ENCODE measurements at regions not wholly inside any gene's neighbourhood (a gene's known extent, or its start where the extent isn't known, plus 50 kb on each side); places are given as distances from the start of the nearest gene placed in this dataset.
"Not testable (repeated sequence)": the region's sequence is repeated elsewhere in the genome, so short reads cannot be mapped to it uniquely, and the experiment has no call there.

DNA sequence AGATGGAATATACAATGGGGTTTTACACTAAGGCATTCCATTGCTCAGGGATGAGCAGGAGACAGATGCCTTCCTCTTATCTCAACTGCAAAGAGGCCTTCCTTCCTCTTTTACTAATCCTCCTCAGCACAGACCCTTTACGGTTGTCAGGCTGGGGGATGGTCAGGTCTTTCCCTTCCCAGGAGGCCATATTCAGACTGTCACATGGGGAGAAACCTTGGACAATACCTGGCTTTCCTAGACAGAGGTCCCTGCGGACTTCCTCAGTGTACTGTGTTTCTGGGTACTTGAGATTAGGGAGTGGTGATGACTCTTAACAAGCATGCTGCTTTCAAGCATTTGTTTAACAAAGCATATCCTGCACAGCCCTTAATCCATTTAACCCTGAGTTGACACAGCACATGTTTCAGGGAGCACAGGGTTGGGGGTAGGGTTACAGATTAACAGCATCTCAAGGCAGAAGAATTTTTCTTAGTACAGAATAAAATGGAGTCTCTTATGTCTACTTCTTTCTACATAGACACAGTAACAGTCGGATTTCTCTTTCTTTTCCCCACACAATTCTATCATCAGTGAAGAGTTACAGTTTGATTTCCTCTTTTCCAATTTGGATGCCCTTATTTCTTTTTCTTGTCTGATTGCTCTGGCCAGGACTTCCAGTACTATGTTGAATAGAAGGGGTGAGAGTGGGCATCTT is 737.1 kb downstream of the TRHDE start:
- not testable (repeated sequence) for DNase-seq (ENCODE audit: low read depth)

DNA sequence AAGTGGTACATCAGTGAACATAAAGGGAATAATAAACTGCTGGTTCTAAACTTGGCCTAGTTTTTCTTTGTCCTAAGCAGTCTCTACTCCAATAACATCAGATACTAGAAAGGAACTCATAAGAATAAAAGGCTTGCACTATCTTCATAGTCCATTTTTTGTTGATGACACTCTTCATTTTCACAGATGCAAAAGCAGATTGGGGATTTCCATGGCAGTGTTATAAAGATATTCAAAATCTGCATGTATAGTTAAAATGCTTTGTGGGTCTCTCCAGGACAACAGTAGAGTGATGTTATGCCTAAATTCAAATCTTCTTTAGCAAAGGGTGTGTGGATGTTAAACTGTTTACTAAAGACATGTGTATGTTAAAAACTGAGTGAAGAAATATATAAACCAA is 745.8 kb downstream of the TRHDE start:
- DNase-seq (ENCODE audit: low read depth) = no peak

DNA sequence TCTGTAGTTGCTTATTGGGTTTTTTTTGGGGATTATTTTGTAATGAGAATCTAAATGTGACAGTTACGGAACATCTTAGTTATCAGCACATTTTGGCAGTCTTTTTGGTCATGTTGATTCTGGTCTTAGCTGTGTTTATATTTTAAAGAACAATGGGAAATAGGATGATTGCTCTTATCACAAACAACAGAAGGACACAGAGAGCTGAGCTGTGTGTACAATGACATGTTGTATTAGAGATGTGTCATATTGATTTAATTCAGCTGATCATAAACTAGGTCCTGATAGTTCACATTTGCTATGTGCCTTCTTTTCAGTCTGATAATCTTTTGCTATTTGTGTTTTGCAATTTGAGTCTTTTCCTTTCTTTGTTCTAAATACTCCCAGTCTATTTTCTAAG is 781.7 kb downstream of the TRHDE start:
- DNase-seq (ENCODE audit: low read depth) = no peak

DNA sequence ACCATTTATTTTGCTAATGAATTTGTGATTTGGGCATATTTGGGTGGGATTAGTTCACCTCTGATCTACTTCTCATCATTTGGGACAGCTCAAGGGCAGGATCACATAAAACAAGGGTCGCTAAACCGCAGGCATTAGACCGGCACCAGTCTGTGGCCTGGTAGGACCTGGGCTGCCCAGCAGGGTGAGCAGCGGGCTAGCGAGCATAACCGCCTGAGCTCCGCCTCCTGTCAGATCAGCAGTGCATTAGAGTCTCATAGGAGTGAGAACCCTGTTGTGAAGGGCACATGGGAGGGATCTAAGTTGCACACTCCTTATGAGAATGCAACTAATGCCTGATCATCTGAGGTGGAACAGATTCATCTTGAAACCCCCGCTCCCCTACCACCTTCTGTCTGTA is 785.3 kb downstream of the TRHDE start:
- DNase-seq (ENCODE audit: low read depth) = no peak

DNA sequence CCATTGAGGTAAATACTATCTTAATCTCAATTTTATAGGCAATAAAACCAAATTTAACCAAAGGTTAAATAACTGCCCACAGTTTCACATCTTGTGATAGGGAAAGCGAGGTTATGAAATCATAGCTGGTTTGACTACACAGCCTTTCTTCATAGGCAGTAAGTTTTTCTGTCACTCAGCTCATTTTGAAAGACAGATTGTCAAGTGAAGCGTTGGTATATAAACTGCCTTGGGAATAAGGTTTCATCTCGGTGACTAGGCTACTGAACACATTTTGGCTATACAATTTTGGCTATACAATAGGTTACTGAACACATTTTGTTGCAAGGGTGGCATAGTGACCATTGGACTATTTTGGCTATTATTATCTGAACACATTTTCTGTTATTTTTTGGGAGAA is 793.7 kb downstream of the TRHDE start:
- no peak for DNase-seq (ENCODE audit: low read depth)

DNA sequence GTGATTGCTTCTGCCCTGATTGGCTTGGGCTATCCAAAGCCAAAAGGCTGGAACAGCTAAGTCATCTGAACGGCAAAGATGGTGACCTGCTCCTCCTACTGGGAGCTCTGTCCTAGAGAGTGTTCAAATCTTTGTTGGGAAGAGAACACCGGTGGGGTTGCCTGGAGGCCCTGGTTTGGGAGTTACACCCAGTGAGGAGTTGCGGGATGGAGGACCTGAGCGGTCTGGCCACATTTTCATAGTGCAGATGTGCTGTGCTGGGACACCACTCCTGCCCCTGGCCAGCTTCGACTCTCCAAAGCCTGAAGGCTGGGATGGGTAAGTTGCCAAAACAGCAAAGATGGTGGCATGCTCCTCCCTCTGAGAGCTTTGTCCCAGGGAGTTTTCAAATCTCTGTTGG is 795.4 kb downstream of the TRHDE start:
- no peak for DNase-seq (ENCODE audit: low read depth)

DNA sequence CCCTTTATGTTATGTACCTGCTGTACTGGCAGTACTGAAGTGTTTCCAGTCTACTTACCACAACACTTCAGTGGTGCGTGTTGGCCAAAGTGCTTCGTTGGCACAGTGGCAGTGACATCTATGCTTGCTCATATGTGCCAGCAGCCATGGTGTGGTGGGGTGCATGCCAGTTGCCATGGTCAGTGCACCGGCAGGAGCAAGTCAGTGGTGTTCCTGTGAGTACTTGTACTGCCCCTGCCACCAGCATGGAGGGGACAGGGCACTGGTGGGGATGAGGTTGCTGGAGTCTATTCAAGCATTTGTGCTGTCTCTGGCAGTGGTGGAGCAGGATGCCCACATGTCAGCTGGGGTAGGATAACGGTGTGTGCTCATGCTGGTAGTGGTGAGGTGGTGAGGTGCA is 800.0 kb downstream of the TRHDE start:
- no peak for DNase-seq (ENCODE audit: low read depth)

DNA sequence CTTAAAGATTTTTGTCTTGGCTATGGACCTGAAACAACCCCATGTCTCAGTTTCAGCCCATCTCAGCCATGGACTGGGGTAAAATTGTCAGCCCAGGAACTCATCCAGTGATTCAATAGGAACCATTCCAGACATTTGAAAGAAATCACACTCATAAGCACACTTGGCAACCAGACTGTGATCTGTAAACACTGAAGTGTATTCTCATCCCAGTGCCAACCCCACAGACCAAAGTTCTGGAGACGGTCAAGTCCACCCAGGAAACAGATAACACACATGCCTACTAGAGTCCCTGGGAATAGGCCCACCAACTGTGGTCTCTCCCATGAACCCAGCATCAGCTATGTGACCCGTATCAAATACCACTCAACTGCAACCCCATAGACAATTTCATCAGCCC is 804.6 kb downstream of the TRHDE start:
- no peak for DNase-seq (ENCODE audit: low read depth)

DNA sequence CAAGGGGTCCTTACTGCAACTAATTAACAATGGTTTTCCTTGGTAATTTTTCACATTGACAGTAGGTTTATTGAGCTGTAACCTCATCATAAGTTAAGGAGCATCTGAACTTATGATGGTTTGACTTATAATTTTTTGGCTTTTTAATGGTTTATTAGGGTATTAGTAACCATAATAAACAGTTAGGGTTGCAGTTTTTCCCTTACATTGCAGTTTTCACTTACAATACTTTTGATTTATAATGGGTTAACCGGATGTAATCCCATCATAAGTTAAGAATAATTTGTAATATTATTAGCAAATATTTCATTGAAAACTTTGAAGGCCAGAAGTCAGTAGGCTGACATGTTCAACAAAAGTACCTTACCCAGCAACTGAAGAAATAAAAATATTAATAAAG is 811.6 kb downstream of the TRHDE start:
- no peak for DNase-seq (ENCODE audit: low read depth)

DNA sequence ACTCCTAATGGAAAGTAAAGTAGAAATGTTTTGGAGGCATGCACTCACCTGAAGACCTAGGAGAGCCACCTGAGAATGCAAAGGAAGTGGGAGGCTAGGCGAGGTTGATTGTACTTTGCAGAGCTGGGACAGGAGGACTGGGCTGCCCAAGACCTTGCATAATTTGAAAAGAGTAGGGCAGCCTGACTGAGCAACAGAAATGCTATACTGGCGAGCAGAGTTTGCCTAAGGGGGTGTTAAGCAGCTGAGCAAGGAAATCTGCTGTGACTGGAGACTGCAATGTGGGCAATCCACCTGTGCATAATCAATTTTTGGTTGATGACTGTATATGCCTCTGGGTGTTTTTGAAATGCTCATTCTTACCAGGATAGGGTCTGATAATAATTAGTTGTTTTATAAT is 834.1 kb downstream of the TRHDE start:
- DNase-seq (ENCODE audit: low read depth) = peak; percentile 49

DNA sequence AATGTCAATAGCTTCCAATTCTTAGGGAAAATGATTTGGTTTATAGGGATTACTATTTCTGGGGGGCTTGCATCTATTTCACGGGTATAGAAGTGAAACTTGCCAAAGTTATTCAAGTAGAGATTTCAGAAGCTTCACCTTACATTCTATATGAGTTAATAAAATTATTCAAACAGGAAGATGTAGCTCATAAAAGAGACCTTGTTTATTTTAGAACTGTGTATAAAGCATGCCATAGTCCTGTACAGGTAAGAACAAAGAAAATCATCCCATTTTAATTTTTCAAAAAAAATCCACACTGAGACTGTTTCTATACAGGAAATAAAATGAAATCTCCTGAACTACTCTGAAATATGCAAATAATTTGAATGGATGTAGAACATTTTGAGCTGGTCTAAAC is 834.7 kb downstream of the TRHDE start:
- no peak for DNase-seq (ENCODE audit: low read depth)

DNA sequence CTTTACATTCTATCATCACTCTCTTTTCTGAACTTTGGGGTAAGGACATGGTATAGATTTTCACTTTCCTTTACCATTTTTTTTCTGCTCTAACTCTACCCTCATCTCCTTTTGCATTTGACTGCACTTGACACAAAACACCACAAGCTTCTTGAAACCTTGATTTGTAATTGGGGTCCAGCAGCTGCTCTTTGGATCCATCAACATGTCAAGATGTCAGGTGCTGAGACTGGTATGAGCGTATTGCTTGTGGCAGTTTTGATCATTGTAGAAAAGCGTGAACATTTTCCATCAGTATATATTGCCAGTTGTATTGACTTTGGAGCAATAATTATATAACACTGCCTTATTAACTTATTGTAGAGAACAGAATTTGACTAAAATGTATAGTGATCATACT is 838.6 kb downstream of the TRHDE start:
- no peak for DNase-seq (ENCODE audit: low read depth)

DNA sequence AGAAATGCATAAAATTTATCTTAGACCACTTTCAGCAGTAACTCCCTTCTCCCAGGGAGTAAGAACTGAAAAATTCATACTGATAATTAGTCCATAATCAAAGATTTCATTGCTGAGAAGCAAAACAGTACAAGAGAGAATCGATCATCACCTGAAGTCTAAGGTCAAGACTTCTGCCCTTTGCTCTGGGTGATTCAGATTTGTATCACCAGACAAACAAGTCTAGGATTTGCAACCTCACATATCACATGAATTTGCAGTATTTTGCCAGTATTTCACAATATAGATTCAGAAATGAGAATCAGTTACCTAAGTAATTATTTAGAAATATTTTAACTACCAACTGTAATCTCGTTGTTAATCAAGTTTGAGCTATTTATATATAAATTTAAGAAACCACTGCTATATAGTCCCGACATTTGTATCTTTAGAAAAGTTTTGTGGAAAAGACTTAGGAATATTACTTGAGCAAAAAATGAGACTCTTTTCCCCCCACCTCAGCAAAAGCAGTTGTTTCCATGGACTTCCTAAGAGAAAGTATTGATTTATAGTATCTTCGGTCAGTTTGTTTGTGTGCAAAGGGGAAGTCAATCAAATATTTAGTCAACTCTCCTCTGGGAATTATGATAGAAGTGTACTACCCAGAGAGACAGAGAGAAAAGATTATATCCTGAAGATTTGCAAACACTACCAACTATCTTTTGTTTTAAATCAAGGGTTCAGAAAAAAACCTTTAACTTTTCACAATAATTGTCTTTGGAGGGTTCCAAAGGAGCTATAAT is 840.1 kb downstream of the TRHDE start:
- no peak for DNase-seq (ENCODE audit: low read depth)

DNA sequence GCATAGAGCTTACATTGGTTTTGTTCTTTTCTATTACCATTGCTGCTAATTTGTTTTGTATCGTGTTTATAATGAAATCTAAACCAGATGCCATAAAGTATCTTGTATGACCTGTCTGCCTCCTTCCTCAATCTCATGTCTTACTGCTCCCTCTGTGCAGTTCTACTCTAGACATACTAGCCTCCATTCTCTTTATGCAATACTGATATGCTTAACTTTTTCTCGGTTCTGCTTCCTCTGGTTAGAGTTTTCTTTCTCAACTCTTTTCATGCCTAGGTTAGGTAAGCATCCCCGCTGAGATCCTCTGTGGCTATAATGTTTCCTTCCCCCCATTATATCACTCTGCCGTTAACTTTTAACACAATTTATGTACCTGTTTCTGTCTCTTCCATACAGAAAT is 852.3 kb downstream of the TRHDE start:
- DNase-seq (ENCODE audit: low read depth) = no peak

DNA sequence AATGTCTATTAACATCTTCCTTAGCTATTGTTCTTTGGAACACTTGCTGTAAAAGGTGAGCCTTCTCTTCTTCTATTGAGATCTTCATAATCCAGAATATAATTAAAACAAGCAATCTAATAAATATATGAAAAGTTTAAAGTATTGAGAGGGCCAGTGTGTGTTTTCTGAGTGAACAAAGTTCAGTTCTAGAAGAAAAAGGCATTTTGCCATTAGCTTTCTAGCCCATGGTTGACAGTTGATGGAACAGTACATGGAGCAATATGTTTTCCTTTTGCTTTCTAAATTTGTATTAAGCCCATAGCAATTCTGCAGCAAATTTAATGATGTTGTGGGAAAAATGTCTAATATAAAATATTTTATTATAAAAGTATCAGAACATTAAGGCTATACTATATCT is 853.0 kb downstream of the TRHDE start:
- no peak for DNase-seq (ENCODE audit: low read depth)

DNA sequence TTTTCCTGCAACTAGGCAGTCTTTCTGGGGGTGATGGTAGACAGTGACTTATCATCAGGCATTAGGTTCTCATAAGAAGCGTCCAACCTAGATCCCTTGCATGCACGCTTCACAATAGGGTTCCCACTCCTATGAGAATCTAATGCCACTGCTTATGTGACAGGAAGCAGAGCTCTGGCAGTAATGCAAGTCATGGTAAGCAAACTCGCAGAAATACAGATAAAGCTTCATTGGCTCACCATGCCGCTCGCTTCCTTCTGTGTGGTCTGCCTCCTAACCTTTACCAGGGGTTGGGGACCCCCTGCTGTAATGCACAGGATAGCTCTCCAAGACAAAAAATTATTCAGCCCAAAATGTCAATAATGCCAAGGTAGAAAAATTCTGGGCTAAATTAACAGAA is 864.2 kb downstream of the TRHDE start:
- DNase-seq (ENCODE audit: low read depth) = no peak

DNA sequence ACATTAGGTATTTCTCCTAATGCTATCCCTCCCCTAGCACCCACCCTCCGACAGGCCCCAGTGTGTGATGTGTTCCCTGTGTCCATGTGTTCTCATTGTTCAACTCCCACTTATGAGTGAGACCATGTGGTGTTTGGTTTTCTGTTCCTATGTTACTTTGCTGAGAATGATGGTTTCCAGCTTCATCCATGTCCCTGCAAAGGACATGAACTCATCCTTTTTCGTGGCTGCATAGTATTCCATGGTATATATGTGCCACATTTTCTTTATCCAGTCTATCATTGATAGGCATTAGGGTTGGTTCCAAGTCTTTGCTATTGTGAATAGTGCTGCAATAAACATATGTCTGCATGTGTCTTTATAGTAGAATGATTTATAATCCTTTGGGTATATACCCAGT is 867.5 kb downstream of the TRHDE start:
- not testable (repeated sequence) for DNase-seq (ENCODE audit: low read depth)

DNA sequence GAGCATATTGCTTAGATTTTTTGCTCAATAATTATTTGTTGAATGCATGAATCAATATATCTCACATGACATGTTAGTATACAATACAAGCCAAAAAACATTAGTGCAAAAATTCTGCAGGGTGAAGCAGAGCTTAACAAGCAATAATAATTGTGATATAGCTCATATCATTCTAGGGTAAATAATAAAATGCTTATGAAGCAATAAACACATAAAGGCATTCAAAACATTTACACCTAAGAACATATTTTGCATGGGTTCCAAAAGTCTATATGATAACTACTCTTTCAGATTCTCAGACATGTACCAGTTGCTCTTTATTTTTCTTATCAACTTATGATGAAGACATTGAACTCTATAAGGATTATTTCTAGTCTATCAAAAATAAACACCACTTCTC is 886.2 kb downstream of the TRHDE start:
- DNase-seq (ENCODE audit: low read depth) = no peak

DNA sequence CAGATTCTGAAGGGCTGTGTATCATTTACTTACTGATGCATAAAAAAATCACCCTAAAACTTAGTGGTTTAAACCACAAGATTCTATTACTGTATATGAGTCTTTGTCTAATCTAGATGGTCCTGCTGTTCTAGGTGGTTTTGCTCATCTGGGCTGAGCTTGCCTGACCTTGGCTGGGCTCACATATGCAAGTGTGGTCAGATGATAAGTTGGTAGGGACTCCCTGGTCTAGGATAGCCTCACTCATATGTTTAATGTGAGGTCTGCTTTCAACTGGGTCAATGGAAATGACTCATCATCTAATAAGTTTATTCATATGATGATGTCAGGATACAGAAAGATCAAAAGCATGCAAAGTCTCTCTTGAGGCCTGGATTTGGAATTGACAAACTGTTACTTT is 887.8 kb downstream of the TRHDE start:
- DNase-seq (ENCODE audit: low read depth) = no peak

DNA sequence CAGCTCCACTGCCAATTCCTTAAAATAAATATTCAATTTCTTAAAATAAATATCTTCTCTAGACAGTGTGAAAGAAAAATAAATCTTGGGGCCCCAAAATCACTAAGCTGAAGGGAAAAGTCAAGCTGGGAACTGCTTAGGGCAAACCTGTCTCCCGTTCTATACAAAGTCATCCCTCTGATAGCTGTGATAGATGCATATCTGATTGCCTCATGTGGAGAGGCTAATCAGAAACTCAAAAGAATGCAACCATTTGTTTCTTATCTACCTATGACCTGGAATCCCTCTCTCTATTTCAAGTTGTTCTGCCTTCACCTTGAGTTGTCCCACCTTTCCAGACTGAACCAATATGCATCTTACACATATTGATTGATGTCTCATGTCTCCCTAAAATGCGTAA is 889.8 kb downstream of the TRHDE start:
- no peak for DNase-seq (ENCODE audit: low read depth)

DNA sequence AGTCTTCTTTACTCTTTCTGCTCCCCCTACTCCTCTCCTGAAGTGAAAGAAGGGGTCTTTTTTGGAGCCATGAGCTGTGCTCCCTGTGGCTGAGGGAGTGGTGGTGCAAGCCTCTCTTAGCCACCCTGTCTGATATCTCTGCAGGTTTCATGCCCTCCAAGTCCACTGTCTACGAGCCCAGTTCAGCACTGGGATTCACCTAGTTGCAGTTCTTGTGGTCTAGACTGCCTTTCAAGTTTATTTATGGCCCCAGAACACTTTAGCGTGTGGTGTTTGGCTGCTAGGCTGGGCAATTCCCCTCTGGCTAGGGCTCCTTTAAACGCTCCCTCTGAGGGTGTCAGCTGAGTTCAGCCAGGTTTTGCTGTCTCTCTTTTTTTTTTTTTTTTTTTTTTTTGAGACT is 908.6 kb downstream of the TRHDE start:
- DNase-seq (ENCODE audit: low read depth) = no peak

DNA sequence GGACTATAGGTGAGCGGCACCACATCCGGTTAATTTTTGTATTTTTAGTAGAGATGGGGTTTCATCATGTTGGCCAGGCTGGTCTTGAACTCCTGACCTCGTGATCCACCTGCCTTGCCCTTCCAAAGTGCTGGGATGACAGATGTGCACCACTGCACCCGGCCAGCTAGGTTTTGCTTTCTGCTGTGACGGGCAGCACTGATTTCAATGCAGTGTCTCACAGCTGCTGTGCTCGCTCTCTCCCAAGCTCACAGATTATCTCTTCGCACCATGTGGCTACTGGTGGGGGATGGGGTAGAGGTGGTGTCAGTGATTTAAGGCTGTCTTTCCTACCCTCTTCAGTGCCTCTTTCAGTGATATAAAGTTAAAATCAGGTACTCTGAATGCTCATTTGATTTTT is 909.1 kb downstream of the TRHDE start:
- DNase-seq (ENCODE audit: low read depth) = no peak

DNA sequence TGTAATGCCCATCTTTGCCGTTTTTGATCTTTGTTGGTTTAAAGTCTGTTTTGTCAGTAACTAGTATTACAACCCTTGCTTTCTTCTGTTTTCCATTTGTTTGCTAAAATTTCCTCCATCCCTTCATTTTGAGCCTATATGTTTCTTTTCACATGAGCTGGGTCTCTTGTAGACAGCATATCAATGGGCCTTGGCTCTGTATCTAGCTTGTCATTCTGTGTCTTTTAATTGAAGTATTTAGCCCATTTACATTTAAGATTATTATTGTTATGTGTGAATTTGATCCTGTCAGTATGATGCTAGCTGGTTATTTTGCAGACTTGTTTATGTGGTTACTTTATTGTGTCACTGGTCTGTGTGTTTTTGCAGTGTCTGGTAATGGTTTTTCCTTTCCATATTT is 913.2 kb downstream of the TRHDE start:
- DNase-seq (ENCODE audit: low read depth) = no peak

DNA sequence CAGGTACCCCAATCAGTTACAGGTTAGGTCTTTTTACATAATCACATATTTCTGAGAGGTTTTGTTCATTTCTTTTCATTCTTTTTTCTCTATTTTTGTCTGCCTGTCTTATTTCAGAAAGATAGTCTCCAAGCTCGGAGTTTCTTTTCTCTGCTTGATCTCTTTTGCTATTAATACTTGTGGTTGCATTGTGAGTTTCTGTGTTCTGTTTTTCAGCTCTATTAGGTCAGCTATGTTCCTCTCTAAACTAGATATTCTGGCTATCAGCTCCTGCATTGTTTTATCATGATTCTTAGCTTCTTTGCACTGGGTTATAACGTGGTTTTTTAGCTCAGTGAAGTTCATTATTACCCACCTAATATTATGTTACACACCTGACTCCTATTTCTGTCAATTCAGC is 914.1 kb downstream of the TRHDE start:
- no peak for DNase-seq (ENCODE audit: low read depth)

Data from renal cortical epithelial cell (primary cell).